ENCODE measurements at regions not wholly inside any gene's neighbourhood (a gene's known extent, or its start where the extent isn't known, plus 50 kb on each side); places are given as distances from the start of the nearest gene placed in this dataset.

GRCh38 chr6:151747896-151748295 lies 59.6 kb upstream of the ESR1 start:
- Histone ChIP-seq H3K9me3 (no peaks in the 10 kb centered on the region), H3K4me1 (ENCODE audit: control insufficient read depth in 1 of 2, low read depth in 2 of 2) (peaks cover 0 to 5% of the 10 kb centered on the region in 2 donors), H3K27ac (no peak overlapping the region), H3K4me3 (no peak overlapping the region), H3K27me3 (replicated peaks; ENCODE audit: insufficient read depth) (no peaks in the 10 kb centered on the region), H3K36me3 (no peaks in the 10 kb centered on the region)
- TF ChIP-seq CTCF (IDR thresholded peaks at IDR 0.05), result no peak
- DNase-seq (ENCODE audit: low spot score) (no peak), ATAC-seq (ENCODE audit: insufficient number of reproducible peaks, low FRiP score, low read depth) (no peak)

DNA sequence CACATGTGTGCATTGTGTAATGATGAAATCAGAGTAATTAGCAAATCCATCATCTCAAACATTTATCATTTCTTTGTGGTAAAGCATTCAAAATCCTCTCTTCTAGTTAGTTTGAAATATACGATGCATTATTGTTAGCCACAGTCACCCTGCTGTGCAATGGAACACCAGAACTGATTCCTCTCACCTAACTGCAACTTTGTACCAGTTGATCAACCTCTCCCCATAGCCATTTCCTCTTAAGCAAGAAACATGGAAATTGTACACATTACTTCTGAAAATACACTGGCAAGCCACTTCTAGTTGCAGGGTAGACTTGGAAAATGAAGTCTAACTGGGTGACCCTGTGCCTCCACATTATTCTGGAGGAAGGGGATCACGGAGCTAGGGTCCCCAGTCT lies 58.1 kb upstream of the ESR1 start:
- Histone ChIP-seq H3K27me3 (replicated peaks; ENCODE audit: insufficient read depth) (no peaks in the 10 kb centered on the region), H3K27ac (no peak overlapping the region), H3K9me3 (no peaks in the 10 kb centered on the region), H3K4me3 (no peak overlapping the region), H3K4me1 (ENCODE audit: control insufficient read depth in 1 of 2, low read depth in 2 of 2) (peaks cover 0 to 5% of the 10 kb centered on the region in 2 donors), H3K36me3 (no peaks in the 10 kb centered on the region)
- no peak for TF ChIP-seq CTCF (IDR thresholded peaks at IDR 0.05)
- ATAC-seq (ENCODE audit: insufficient number of reproducible peaks, low FRiP score, low read depth) (no peak), DNase-seq (ENCODE audit: low spot score) (no peak)

- Histone ChIP-seq H3K4me3 (no peak overlapping the region), H3K9me3 (no peaks in the 10 kb centered on the region), H3K4me1 (ENCODE audit: control insufficient read depth in 1 of 2, low read depth in 2 of 2) (peaks cover 11% of the 10 kb centered on the region in 2 donors), H3K27ac (no peak overlapping the region), H3K36me3 (no peaks in the 10 kb centered on the region), H3K27me3 (replicated peaks; ENCODE audit: insufficient read depth) (no peaks in the 10 kb centered on the region)
- no peak for TF ChIP-seq CTCF (IDR thresholded peaks at IDR 0.05)
- DNase-seq (ENCODE audit: low spot score) (no peak), ATAC-seq (ENCODE audit: insufficient number of reproducible peaks, low FRiP score, low read depth) (no peak)
These were observed 53.9 kb upstream of the ESR1 start for GRCh38 chr6:151753581-151753980.

- H3K9me3 ChIP-seq, result no peaks in the 10 kb centered on the region
- no peaks in the 10 kb centered on the region for H3K27me3 ChIP-seq (replicated peaks; ENCODE audit: insufficient read depth)
- no peak for TF ChIP-seq CTCF (IDR thresholded peaks at IDR 0.05)
- DNase-seq (ENCODE audit: low spot score) (no peak), ATAC-seq (ENCODE audit: insufficient number of reproducible peaks, low FRiP score, low read depth) (no peak)
- H3K36me3 ChIP-seq, result no peaks in the 10 kb centered on the region
- no peak overlapping the region for H3K4me3 ChIP-seq
- H3K27ac ChIP-seq, result peak overlapping the region in 1 of 2 donors; percentile 54
- H3K4me1 ChIP-seq (ENCODE audit: control insufficient read depth in 1 of 2, low read depth in 2 of 2), result peaks cover 11% of the 10 kb centered on the region in 2 donors
These were observed 50.0 kb upstream of the ESR1 start for GRCh38 chr6:151757506-151757955.

All from thoracic aorta (tissue), 2 donors.